ENCODE measurements at regions not wholly inside any gene's neighbourhood (a gene's known extent, or its start where the extent isn't known, plus 50 kb on each side); places are given as distances from the start of the nearest gene placed in this dataset.

GRCh38 chr18:27899893-27900292, 277.0 kb downstream of the CDH2 start:
- FAIRE-seq (no peak), DNase-seq (ENCODE audit: low spot score in 2 of 2) (no peak)

- no peak for FAIRE-seq
- DNase-seq (ENCODE audit: low spot score in 2 of 2): no peak
Measured at GRCh38 chr18:27894746-27895145, 282.2 kb downstream of the CDH2 start.

GRCh38 chr18:27887711-27888495, 289.0 kb downstream of the CDH2 start:
- DNase-seq (ENCODE audit: low spot score in 2 of 2) (no peak), FAIRE-seq (no peak)

- no peak for DNase-seq (ENCODE audit: low spot score in 2 of 2)
- no peak for FAIRE-seq
Measured at GRCh38 chr18:27887287-27887686, 289.6 kb downstream of the CDH2 start.

- FAIRE-seq (no peak), DNase-seq (ENCODE audit: low spot score in 2 of 2) (no peak)
Measured at GRCh38 chr18:27879540-27879939, 297.4 kb downstream of the CDH2 start.

- DNase-seq (ENCODE audit: low spot score in 2 of 2): no peak
- no peak for FAIRE-seq
Measured at GRCh38 chr18:27871726-27872125, 305.2 kb downstream of the CDH2 start.

- no peak for FAIRE-seq
Measured at GRCh38 chr18:27869735-27870134, 307.2 kb downstream of the CDH2 start.

GRCh38 chr18:27865431-27865830, 311.5 kb downstream of the CDH2 start:
- no peak for DNase-seq (ENCODE audit: low spot score in 2 of 2)
- FAIRE-seq: no peak

More at GRCh38 chr18:27869735-27870134, 307.2 kb downstream of the CDH2 start:
- no peak for DNase-seq (ENCODE audit: low spot score in 2 of 2)

GRCh38 chr18:27863780-27864430, 313.0 kb downstream of the CDH2 start:
- no peak for FAIRE-seq
- DNase-seq (ENCODE audit: low spot score in 2 of 2): no peak

GRCh38 chr18:27862041-27862682, 314.8 kb downstream of the CDH2 start:
- no peak for DNase-seq (ENCODE audit: low spot score in 2 of 2)
- no peak for FAIRE-seq

- FAIRE-seq (no peak), DNase-seq (ENCODE audit: low spot score in 2 of 2) (no peak)
Measured at GRCh38 chr18:27861539-27861938, 315.4 kb downstream of the CDH2 start.

- no peak for FAIRE-seq
- DNase-seq (ENCODE audit: low spot score in 2 of 2): no peak
Measured at GRCh38 chr18:27860701-27861107, 316.2 kb downstream of the CDH2 start.

GRCh38 chr18:27860011-27860410, 316.9 kb downstream of the CDH2 start:
- DNase-seq (ENCODE audit: low spot score in 2 of 2) (no peak), FAIRE-seq (no peak)

GRCh38 chr18:27856820-27857219, 320.1 kb downstream of the CDH2 start:
- no peak for FAIRE-seq

GRCh38 chr18:27855486-27855885, 321.4 kb downstream of the CDH2 start:
- DNase-seq (ENCODE audit: low spot score in 2 of 2) (no peak), FAIRE-seq (peak; percentile 100)

More at GRCh38 chr18:27856820-27857219, 320.1 kb downstream of the CDH2 start:
- DNase-seq (ENCODE audit: low spot score in 2 of 2): no peak

- no peak for FAIRE-seq
- no peak for DNase-seq (ENCODE audit: low spot score in 2 of 2)
Measured at GRCh38 chr18:27854631-27855030, 322.3 kb downstream of the CDH2 start.

- no peak for FAIRE-seq
- DNase-seq (ENCODE audit: low spot score in 2 of 2): no peak
Measured at GRCh38 chr18:27848336-27848735, 328.6 kb downstream of the CDH2 start.

GRCh38 chr18:27847412-27847811, 329.5 kb downstream of the CDH2 start:
- no peak for FAIRE-seq

GRCh38 chr18:27845897-27846296, 331.0 kb downstream of the CDH2 start:
- no peak for DNase-seq (ENCODE audit: low spot score in 2 of 2)
- FAIRE-seq: no peak

More at GRCh38 chr18:27847412-27847811, 329.5 kb downstream of the CDH2 start:
- DNase-seq (ENCODE audit: low spot score in 2 of 2): no peak

GRCh38 chr18:27843783-27844777, 332.9 kb downstream of the CDH2 start:
- DNase-seq (ENCODE audit: low spot score in 2 of 2): no peak
- no peak for FAIRE-seq
